HPDE6-E6E7 (cell line): ENCODE measurements at regions not wholly inside any gene's neighbourhood (a gene's known extent, or its start where the extent isn't known, plus 50 kb on each side); places are given as distances from the start of the nearest gene placed in this dataset.

Experiments used
- DNase-seq: peaks from one replicate; pipeline ENCODE4 v3.0.0; 2011; ENCODE audit warnings: missing footprints; ENCODE audit errors: extremely low spot score

- DNase-seq = peak; percentile 92
Observed at GRCh38 chr2:236871500-236872001, 214.1 kb upstream of the COPS8 start.

- no peak for DNase-seq
Observed at GRCh38 chr2:236872015-236872414, 213.7 kb upstream of the COPS8 start.

- DNase-seq = no peak
Observed at GRCh38 chr2:236872981-236873380, 212.7 kb upstream of the COPS8 start.

DNA sequence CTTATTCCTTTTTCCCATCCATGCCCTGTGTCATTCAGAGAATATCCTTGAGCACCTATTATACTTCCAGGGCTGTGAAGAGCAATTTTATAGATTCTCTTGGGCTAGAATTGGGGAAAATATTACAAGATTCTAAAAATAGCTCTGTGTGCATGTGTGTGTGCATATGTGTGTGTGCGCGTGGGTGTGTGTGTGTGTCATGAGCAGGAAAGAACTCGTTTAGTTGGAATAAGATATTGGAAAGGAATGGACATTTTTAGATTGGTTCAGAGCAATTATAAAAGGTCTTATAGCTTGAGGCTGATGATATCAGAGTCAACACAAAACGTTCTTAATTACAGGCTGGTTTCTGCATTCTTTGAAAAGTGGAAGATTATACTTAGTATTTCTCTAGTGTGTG lies 212.1 kb upstream of the COPS8 start:
- no peak for DNase-seq

DNA sequence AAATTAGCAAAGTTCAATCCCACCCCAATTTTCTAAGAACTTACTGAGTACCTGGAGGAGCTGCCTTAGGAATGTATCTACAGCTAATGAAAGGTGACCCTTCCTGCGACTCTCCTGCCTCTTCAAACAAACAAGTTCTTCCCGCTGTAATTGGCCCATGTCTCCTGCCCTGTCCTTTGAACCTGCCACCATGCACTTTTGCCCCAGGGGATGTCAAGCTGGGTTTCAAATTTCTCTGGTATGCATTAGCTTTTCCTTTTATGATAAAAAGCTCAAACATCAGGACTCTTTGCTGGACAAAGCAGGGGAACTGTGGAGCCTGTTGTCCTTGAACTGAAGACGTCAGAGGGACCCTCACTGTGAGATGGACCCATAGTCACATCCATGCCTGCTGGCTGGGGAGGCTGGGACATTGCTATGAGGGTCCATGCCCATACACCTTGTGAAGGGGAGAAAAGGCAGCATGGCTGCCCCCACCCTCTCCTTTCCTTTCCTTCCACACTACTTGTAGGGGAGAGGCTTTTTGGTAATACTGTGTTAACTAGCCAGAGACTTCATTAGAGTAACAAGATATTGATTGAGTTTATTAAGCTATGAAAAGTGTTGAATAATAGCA lies 210.7 kb upstream of the COPS8 start:
- DNase-seq = no peak

DNA sequence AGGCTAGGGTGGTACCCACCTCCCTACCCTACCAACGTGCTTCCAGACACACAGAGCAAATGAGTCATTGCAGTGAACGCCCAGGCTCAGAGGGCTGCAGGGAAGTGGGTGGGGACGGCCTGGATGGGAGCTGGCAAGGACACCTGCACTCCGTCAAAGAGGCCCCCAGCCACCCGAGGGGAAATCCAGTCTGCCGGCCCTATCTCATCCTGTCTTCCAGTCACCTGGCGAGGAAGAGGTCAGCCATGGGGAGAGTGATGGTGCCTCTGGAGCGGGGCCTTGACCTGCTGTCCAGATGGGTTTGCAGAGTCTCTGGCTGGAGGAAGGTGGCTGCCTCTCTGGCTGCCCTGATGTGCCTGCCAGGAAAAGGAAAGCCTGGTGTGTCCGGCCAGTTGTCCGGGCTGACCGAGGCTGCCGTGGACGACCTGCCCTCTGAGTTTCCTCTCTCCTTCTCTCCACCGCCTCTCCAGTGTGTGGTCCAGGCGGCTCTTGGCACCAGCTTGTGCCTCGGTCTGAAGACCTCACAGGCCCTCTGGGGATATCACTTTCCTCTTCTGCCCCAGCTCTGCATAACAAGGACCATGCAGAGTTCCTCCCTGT lies 209.7 kb upstream of the COPS8 start:
- no peak for DNase-seq

GRCh38 chr2:236876642-236877041 lies 209.0 kb upstream of the COPS8 start:
- no peak for DNase-seq

DNA sequence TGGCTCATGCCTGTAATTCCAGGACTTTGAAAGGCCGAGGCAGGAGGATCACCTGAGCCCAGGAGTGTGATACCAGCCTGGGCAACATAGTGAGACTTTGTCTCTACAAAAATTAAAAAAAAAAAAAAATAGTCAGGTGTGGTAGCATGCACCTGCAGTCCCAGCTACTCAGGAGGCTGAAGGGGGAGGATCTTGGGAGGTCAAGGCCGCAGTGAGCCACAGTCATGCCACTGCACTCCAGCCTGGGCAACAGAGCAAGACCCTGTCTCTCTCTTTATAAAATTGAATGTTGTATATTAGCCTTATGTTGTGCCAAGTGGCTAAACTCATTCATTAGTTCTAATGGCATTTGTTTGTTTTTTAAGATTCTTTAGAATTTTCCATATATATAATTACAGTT lies 207.7 kb upstream of the COPS8 start:
- no peak for DNase-seq

- no peak for DNase-seq
Observed at GRCh38 chr2:236879416-236879963, 206.2 kb upstream of the COPS8 start.

DNA sequence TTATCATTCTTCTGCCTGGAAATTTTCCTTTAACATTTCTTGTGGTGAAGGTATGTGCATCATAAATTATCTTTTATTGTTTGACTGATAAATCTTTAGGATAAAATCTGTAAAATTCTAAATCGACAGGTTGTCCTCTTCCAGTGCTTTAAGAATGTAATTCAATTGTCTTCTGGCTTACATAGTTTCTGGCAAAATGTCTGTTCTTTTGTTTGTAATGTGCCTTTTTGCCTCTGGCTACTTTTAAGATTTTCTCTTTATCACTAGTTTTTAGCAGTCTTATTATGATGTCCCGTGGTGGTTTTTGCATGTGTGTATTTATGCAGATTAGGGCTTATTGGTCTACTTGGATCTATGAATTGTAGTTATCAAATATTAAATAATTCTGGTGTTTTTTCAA lies 203.6 kb upstream of the COPS8 start:
- DNase-seq = no peak

- no peak for DNase-seq
Observed at GRCh38 chr2:236882930-236883329, 202.8 kb upstream of the COPS8 start.

DNA sequence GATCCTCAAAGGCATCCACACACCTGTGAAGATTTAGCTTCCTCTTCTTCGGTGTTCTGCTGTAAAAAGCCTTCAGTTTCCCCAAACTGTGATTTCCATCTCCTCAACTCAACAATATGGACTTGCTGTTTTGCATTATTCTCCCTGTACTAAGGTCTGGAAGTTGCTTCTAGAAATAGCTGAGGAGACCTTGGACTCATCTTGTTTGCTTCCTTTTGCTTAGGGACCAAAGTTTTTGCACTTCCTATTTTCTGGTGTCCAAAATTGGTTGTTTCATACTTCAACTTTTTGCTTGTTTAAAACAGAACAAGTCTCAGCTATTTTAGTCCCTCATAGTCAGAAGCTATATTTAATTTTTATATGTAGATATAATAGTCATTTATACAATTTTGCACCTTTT lies 201.9 kb upstream of the COPS8 start:
- DNase-seq = no peak

GRCh38 chr2:236884569-236885175 lies 201.0 kb upstream of the COPS8 start:
- no peak for DNase-seq

- no peak for DNase-seq
Observed at GRCh38 chr2:236886456-236886855, 199.2 kb upstream of the COPS8 start.

DNA sequence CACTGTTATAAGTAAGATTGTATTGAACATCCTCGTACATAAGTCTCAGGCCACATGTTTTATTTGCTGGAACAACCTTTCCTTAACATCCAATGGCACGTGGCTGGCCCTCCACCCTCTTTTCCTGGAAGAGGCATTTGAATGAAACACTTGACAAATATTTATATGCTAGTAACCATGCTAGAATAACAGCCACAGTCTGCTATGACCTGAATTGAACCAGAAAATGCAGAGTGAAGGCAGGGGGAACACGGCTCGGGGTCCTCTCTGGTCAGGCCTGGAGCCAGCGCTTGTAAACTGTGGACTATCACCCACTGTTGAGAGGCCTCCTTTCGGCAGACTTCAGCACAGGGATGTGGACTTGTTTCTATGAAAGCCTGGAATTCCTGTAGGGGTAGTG lies 198.2 kb upstream of the COPS8 start:
- DNase-seq = no peak

GRCh38 chr2:236887953-236888793 lies 197.5 kb upstream of the COPS8 start:
- no peak for DNase-seq

DNA sequence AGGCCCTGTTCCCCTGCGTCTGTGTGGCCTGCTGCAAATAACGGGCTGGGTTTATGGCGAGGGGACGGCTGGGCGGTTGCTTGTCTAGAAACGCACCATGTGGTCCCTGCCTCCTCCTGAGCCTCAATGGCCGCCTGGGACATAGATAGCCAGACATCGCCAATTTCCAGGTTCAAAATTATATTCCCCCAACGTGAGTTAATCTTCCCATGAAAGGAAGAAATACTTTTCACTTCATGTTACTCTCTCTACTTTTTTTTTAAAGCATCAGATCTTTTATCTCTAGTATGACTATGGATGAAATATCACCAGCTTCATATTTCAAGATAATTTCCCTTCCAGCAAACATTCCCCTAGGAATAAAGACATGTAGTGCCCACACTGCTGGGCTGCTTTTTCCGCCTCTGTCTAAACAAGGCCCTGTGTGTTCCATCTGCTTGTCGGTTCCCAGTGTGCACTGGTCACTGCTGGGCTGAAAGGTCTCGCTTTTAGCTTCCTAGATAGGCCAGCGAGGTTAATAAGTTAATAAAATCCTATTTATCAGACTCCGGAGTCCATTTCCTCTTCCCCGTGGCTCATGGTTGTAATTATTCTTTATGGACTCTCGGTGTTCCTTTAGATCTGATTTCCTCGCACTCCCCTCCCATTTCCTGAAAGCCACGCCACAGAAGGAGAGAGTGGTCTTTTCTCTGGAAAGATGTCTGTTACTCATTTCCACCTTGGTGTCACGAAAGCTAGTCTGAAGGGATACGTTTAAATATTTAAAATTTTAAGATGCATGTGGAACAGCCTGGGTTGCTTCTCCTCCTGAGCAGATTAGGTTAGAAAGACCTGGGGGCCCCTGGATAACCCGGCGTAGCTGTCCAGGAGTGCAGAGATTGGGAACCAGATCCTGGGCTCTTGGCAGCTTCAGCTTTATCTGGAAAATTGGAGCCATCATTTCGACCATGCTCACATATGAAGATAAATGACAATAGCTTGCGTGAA lies 196.6 kb upstream of the COPS8 start:
- DNase-seq = no peak

DNA sequence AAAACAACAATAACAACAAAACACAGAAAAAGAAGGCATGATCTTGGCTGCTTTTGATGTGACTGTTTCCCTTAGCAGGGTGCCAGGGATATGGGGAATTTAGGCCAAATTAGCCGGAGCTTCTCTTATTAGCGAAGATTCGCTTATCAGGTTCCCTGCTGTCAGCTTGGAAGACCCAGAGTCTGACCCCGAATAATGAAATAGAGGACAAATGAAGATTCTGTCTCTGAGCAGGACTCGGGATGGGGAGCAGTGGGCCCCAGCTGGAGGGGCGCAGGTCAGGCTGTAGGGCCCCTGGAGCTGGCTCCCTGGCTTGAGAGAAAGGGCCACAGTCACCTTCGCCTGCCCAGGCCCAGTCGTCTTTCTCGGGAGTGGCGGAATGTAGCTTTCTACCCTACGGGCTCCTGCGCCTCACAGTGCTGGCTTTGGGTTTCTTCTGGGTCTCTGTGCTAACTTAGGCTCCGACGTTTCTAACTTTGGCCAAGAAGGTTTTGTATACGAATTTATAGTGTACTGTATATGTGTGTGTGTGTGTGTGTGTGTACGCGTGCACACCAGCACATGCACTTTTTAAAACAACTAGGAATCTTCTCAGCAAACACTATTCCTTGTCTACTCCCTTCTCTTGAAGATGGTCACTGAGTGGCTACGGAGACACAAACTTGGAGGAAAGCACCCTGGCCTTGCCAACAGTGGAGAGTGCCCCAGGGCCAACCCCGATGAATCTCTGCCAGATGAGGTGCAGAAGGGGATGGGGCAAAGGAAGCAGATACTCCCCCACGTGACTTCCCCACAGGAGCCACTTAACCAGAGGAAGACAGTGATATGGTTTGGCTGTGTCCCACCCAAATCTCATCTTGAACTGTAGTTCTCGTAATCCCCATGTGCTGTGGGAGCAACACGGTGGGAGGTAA lies 195.6 kb upstream of the COPS8 start:
- no peak for DNase-seq

DNA sequence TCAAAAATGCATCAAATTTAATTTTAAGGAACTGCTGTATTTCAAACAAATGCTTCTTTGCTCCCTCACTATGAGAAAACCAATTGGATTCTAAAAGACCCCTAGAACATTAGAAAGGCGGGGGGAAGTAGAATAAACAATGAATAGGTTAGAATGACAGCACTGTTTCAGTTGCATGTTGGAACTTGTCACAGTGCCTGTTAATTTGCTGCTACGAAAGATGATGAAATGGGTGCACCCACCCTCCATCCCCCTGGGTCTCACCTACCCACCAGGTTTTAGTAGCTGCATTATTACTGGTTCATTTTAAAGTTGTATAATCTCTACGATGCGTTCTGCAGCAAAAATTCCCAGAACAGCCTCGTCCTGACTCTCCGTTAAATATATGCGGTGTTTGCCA lies 193.0 kb upstream of the COPS8 start:
- no peak for DNase-seq

DNA sequence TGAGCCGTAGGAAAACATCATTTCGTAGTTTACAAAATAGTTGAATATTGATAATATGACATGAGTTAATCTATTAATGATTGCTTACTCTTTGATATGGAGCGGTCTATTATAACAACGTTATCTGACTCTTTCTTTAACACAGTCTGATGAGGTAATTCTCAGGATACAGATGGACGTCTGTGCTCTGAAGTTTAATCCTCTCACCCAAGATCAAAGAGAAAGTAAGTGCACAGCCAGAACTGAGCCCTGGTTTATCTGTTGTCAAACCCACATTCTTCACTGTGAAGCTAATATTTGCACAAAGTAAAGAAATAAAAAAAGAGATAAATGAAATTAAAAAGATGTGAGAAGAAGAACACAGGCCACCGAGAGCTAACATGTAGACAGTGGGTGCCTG lies 190.9 kb upstream of the COPS8 start:
- no peak for DNase-seq
